Immature natural killer cell (primary cell): ENCODE measurements at regions not wholly inside any gene's neighbourhood (a gene's known extent, or its start where the extent isn't known, plus 50 kb on each side); places are given as distances from the start of the nearest gene placed in this dataset.
"Not testable (repeated sequence)": the region's sequence is repeated elsewhere in the genome, so short reads cannot be mapped to it uniquely, and the experiment has no call there.

Source experiments
- DNase-seq, 3 donors: peaks; one replicate each; pipeline ENCODE4 v3.0.0; 2022; ENCODE audit warnings: mixed read lengths in 1 of 3
- H3K27ac Mint-ChIP-seq, 6 donors: one replicate each; pipeline ENCODE4 v1.8.0; 2020; ENCODE audit warnings: mixed read lengths in 6 of 6, mild to moderate bottlenecking in 5 of 6, inconsistent platforms in 4 of 6, moderate library complexity in 3 of 6
- H3K27me3 Mint-ChIP-seq, 3 donors: one replicate each; pipeline ENCODE4 v1.8.0; 2020 to 2021; ENCODE audit warnings: low read depth in 3 of 3, mild to moderate bottlenecking in 3 of 3, mixed read lengths in 3 of 3, moderate library complexity in 3 of 3, inconsistent platforms in 1 of 3
- H3K36me3 Mint-ChIP-seq, 3 donors: one replicate each; pipeline ENCODE4 v1.8.0; 2020; ENCODE audit warnings: mixed read lengths in 3 of 3, inconsistent platforms in 2 of 3, mild to moderate bottlenecking in 2 of 3
- H3K4me1 Mint-ChIP-seq, 2 donors: one replicate each; pipeline ENCODE4 v1.8.0; 2020; ENCODE audit warnings: inconsistent platforms in 2 of 2, mild to moderate bottlenecking in 2 of 2, mixed read lengths in 2 of 2, moderate library complexity in 1 of 2
- H3K4me3 Mint-ChIP-seq, 5 donors: one replicate each; pipeline ENCODE4 v1.8.0; 2020; ENCODE audit warnings: mild to moderate bottlenecking in 5 of 5, mixed read lengths in 5 of 5, inconsistent platforms in 3 of 5, moderate library complexity in 3 of 5
- H3K9me3 Mint-ChIP-seq, 6 donors: one replicate each; pipeline ENCODE4 v1.8.0; 2020; ENCODE audit warnings: mild to moderate bottlenecking in 6 of 6, mixed read lengths in 6 of 6, inconsistent platforms in 4 of 6, moderate library complexity in 3 of 6

DNA sequence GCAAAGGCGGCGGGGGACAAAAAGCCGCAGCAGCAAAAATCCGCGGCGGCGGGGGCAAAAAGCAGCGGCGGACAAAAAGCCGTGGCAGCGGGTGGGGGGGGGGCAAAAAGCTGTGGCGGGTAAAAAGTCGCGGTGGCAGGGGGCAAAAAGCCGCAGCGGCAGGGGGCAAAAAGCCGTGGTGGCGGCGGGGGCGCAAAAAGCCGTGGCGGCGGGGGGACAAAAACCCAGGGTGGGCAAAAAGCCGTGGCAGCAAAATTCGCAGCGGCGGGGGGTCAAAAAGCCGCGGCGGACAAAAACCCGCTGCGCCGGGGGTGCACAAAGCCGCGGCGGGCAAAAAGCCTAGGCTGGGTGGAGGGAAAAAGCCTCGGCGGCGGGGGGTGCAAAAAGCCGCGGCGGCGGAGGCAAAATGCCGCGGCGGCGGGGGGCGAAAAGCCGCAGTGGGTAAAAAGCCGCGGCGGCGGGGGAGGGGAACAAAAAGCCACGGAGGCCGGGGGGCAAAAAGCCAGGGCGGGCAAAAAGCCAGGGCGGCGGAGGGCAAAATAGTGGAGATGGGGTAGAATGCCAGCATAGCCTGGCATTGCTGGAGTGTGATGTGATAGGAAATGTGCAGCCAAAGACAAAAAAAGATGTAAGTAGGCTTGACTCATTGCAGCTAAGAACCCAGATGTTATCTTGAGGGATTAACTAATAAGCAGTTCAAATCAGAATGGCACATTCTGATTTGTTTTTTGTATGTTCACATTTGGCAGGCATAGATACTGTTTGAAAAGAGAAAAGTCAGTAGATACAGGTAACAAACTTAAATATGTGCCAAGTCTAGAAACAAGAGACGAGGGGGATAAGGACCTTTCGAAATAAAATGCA is 1076.3 kb downstream of the RPIA start:
- Mint-ChIP-seq H3K27ac (no peak overlapping the region), H3K9me3 (peaks cover 15 to 40% (median 28%) of the 10 kb centered on the region in 6 donors), H3K27me3 (peaks cover 17 to 18% (median 18%) of the 10 kb centered on the region in 3 donors), H3K4me1 (peaks cover 15 to 21% of the 10 kb centered on the region in 2 donors), H3K4me3 (peak overlapping the region; percentile 50 to 80 (median 62)), H3K36me3 (peaks cover 0 to 7% (median 3%) of the 10 kb centered on the region in 3 donors)
- DNase-seq: peak in 1 of 3 donors; percentile 11

DNA sequence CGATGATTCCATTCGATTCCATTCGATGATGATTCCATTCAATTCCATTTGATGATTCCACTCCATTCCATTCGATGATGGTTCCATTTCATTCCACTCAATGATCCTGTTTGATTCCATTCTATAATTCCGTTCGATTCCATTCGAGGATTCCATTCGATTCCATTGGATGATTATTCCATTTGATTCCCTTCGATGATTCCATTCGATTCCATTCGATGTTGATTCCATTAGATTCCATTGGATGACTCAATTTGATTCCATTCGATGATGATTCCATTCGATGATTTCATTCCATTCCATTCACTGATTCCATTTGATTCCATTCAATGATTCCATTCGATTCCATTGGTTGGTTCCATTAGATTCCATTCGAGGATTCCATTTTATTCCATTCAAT is 1084.4 kb downstream of the RPIA start:
- DNase-seq: no peak
- Mint-ChIP-seq H3K27me3 (peaks cover 2 to 13% (median 13%) of the 10 kb centered on the region in 3 donors), H3K4me1 (no peaks in the 10 kb centered on the region), H3K4me3 (no peak overlapping the region), H3K27ac (no peak overlapping the region), H3K36me3 (peaks cover 22 to 29% (median 29%) of the 10 kb centered on the region in 3 donors), H3K9me3 (peaks cover 58 to 93% (median 90%) of the 10 kb centered on the region in 6 donors)

DNA sequence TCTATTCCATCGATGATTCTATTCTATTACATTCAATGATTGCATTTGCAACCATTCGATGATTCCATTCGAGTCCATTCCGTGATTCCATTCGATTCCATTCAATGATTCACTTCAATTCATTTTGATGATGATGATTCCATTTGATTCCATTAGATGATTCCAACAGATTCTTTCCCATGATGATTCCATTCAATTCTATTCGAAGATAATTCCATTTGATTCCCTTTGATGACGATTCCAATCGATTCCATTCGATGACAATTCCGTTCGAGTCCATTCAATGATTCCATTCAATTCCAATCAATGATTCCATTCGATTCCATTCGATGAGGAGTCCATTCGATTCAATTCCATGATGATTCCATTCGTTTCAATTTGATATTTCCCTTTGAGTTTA is 1088.8 kb downstream of the RPIA start:
- H3K27me3 Mint-ChIP-seq: peaks cover 3 to 6% (median 4%) of the 10 kb centered on the region in 3 donors
- H3K36me3 Mint-ChIP-seq: peaks cover 39 to 46% (median 41%) of the 10 kb centered on the region in 3 donors

DNA sequence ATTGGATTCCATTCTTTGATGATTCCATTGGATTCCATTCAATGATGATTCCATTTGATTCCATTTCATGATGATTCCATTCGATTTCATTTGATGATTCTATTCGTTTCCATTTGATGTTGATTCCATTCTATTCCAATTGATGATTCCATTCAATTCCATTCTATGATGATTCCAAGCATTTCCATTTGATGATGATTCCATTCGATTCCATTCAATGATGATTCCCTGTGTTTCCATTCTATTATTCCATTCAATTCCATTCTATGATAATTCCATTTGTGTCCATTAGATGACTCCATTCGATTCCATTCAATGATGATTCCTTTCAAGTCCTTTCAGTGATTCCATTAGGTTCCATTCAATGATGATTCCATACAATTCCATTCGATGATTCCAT is 1090.5 kb downstream of the RPIA start:
- Mint-ChIP-seq H3K36me3 (peaks cover 29 to 40% (median 39%) of the 10 kb centered on the region in 3 donors), H3K27me3 (peaks cover 3 to 6% (median 5%) of the 10 kb centered on the region in 3 donors), H3K4me1 (no peaks in the 10 kb centered on the region), H3K4me3 (peak overlapping the region in 1 of 5 donors; percentile 1), H3K9me3 (peaks cover 50 to 99% (median 93%) of the 10 kb centered on the region in 6 donors), H3K27ac (no peak overlapping the region)
- no peak for DNase-seq

More for the DNA sequence above, 1088.8 kb downstream of the RPIA start:
- H3K4me3 Mint-ChIP-seq: no peak overlapping the region
- H3K4me1 Mint-ChIP-seq: no peaks in the 10 kb centered on the region
- H3K9me3 Mint-ChIP-seq: peaks cover 61 to 99% (median 98%) of the 10 kb centered on the region in 6 donors
- H3K27ac Mint-ChIP-seq: no peak overlapping the region
- DNase-seq: no peak

DNA sequence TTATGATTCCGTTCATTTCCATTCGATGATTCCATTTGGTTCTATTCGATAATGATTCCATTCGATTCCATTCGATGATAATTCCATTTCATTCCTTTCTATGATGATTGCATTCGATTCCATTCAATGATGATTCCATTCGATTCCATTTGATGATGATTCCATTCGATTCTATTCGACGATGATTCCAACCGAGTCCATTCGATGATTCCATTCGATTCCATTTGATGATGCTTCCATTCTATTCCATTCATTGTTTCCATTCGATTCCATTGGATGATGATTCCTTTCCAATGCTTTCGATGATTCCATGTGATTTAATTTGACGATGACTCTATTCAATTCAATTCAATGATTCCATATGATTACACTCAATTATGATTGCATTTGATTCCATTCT is 1093.5 kb downstream of the RPIA start:
- H3K4me3 Mint-ChIP-seq: no peak overlapping the region
- DNase-seq: no peak
- H3K9me3 Mint-ChIP-seq: peaks cover 57 to 99% (median 93%) of the 10 kb centered on the region in 6 donors
- peaks cover 0 to 5% (median 5%) of the 10 kb centered on the region in 3 donors for H3K27me3 Mint-ChIP-seq
- H3K27ac Mint-ChIP-seq: no peak overlapping the region
- no peaks in the 10 kb centered on the region for H3K4me1 Mint-ChIP-seq
- peaks cover 33 to 44% (median 37%) of the 10 kb centered on the region in 3 donors for H3K36me3 Mint-ChIP-seq

DNA sequence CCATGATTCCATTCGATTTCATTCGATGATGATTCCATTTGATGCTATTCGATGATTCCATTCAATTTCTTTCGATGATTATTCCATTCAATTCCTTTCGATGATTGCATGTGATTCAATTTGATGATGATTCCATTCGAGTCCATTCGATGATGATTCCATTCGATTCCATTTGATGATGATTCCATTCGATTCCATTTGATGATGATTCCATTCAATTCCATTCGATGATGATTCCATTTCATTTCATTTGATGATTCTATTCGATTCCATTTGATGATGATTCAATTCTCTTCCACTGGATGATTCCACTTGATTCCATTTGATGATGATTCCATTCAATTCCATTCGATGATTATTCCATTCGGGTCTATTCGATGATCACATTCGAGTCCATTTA is 1094.1 kb downstream of the RPIA start:
- DNase-seq, H3K4me1 Mint-ChIP-seq, H3K27ac Mint-ChIP-seq, H3K27me3 Mint-ChIP-seq, H3K4me3 Mint-ChIP-seq: not testable (repeated sequence)
- Mint-ChIP-seq H3K9me3 (peaks cover 60 to 99% (median 93%) of the 10 kb centered on the region in 6 donors), H3K36me3 (peaks cover 28 to 39% (median 37%) of the 10 kb centered on the region in 3 donors)

DNA sequence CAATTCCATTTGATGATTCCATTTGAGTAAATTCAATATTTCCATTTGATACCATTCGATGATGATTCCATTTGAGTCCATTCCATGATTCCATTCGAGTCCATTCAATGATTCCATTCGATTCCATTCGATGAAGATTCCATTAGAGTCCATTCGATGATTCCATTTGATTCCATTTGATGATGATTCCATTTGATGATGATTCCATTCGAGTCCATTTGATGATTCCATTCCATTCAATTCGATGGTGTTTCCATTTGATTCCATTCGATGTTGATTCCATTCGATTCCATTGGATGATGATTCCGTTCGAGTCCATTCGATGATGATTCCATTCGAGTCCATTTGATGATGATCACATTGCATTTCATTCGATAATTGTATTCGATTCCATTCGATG is 1095.2 kb downstream of the RPIA start:
- not testable (repeated sequence) for DNase-seq, H3K27me3 Mint-ChIP-seq, H3K27ac Mint-ChIP-seq, H3K4me1 Mint-ChIP-seq, H3K4me3 Mint-ChIP-seq
- Mint-ChIP-seq H3K36me3 (peaks cover 27 to 36% (median 32%) of the 10 kb centered on the region in 3 donors), H3K9me3 (peaks cover 55 to 99% (median 93%) of the 10 kb centered on the region in 6 donors)

DNA sequence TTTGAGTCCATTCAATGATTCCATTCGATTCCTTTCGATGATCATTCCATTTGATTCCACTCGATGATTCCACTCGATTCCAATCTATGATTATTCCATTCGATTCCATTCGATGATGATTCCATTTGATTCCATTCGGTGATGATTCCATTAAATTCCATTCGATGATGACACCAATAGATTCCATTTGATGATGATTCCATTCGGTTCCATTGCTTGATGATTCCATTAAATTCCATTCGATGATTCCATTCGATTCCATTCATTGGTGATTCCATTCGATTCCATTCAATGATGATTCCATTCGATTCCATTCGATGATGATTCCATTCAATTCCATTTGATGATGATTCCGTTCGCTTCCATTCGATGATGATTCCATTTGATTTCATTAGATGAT is 1104.1 kb downstream of the RPIA start:
- Mint-ChIP-seq H3K36me3 (peaks cover 4 to 40% (median 37%) of the 10 kb centered on the region in 3 donors), H3K9me3 (peaks cover 61 to 98% (median 90%) of the 10 kb centered on the region in 6 donors)
- DNase-seq, H3K27me3 Mint-ChIP-seq, H3K4me3 Mint-ChIP-seq, H3K27ac Mint-ChIP-seq, H3K4me1 Mint-ChIP-seq: not testable (repeated sequence)

DNA sequence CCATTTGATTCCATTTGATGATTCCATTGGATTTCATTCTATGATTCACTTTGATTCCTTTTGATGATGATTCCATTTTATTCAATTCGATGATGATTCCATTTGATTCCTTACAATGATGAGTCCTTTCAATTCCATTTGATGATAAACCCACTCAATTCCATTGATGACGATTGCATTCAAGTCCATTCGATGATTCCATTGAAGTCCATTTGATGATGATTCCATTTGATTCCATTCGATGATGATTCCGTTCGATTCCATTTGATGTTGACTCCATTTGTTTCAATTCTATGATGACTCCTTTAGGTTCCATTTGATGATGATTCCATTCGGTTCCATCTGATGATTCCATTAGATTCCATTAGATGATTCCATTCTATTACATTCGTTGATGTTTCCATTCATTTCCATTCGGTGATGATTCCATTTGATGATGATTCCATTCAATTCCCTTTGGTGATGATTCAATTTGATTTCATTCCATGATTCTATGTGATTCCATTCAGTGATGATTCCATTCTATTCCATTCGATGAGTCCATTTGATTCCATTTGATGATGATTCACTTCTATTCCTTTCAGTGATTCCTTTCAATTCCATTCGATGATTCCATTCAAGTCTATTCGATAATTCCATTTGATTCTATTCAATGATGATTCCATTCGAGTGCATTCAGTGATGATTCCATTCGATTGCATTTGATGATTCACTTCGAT is 1106.0 kb downstream of the RPIA start:
- H3K9me3 Mint-ChIP-seq: peaks cover 60 to 98% (median 91%) of the 10 kb centered on the region in 6 donors
- peaks cover 2 to 4% (median 2%) of the 10 kb centered on the region in 3 donors for H3K27me3 Mint-ChIP-seq
- no peak overlapping the region for H3K4me3 Mint-ChIP-seq
- DNase-seq: no peak
- H3K36me3 Mint-ChIP-seq: peaks cover 12 to 35% (median 32%) of the 10 kb centered on the region in 3 donors
- H3K27ac Mint-ChIP-seq: no peak overlapping the region
- no peaks in the 10 kb centered on the region for H3K4me1 Mint-ChIP-seq

DNA sequence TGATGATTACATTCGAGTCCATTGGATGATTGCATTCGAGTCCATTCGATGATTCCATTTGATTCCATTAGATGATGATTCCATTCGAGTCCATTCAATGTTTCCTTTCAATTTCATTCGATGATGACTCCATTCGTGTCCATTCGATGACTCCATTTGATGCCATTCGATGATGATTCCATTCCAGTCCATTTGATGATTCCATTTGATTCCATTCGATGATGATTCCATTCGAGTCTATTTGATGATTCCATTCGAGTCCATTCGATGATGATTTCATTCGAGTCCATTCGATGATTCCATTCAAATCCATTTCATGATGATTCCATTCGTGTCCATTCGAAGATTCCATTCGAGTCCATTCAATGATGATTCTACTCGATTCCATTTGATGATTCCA is 1109.7 kb downstream of the RPIA start:
- not testable (repeated sequence) for H3K4me3 Mint-ChIP-seq, DNase-seq, H3K27me3 Mint-ChIP-seq, H3K27ac Mint-ChIP-seq, H3K4me1 Mint-ChIP-seq
- Mint-ChIP-seq H3K36me3 (peaks cover 34 to 42% (median 39%) of the 10 kb centered on the region in 3 donors), H3K9me3 (peaks cover 71 to 100% (median 98%) of the 10 kb centered on the region in 6 donors)

DNA sequence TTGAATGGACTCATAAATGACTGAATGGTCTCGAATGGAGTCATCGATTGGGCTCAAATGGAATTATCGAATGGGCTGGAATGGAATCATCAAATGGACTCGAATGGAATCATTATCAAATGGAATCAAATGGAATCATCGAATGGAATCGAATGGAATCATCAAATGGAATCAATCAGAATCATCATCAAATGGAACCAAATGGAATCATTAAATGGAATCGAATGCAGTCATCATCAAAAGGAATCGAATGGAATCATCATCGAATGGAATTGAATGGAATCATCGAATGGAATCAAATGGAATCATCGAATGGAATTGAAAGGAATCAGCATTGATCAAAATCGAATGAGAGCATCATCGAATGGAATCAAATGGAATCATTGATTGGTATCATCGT is 1114.9 kb downstream of the RPIA start:
- H3K27ac Mint-ChIP-seq, DNase-seq, H3K4me3 Mint-ChIP-seq: not testable (repeated sequence)

DNA sequence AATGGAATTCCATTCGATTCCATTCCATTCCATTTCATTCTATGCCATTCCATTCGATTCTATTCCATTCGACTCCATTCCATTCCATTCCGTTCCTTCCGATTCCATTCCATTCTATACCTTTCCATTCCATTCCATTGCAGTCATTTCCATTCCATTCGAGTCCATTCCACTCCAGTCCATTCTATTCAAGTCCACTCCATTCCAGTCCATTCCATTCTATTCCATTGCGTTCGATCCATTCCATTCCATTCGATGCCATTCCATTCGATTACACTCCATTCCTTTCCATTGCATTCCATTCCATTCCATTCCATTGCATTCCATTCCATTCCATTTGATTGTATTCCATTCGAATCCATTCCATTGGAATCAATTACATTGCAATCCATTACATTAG is 1119.8 kb downstream of the RPIA start:
- H3K27ac Mint-ChIP-seq: no peak overlapping the region
- H3K9me3 Mint-ChIP-seq: peaks cover 40 to 92% (median 70%) of the 10 kb centered on the region in 6 donors
- no peaks in the 10 kb centered on the region for H3K4me1 Mint-ChIP-seq
- peaks cover 2 to 11% (median 2%) of the 10 kb centered on the region in 3 donors for H3K27me3 Mint-ChIP-seq
- DNase-seq: no peak
- no peak overlapping the region for H3K4me3 Mint-ChIP-seq
- peaks cover 37 to 45% (median 39%) of the 10 kb centered on the region in 3 donors for H3K36me3 Mint-ChIP-seq

More for the DNA sequence above, 1114.9 kb downstream of the RPIA start:
- H3K27me3 Mint-ChIP-seq, H3K4me1 Mint-ChIP-seq: not testable (repeated sequence)
- Mint-ChIP-seq H3K36me3 (peaks cover 20 to 44% (median 28%) of the 10 kb centered on the region in 3 donors), H3K9me3 (peaks cover 63 to 91% (median 90%) of the 10 kb centered on the region in 6 donors)

DNA sequence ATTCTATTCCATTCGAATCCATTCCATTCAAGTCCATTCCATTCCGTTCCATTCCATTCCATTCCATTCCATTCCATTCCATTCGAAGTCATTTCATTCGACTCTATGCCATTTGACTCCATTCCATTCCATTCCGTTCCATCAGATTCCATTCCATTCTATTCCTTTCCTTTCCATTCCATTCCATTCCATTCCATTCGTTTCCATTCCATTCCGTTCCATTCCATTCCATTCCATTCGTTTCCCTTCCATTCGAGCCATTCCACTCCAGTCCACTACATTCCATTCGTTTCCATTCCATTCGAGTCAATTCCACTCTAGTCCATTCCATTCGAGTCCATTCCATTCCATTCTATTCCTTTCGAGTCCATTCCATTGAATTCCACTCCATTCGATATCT is 1120.4 kb downstream of the RPIA start:
- peaks cover 34 to 92% (median 67%) of the 10 kb centered on the region in 6 donors for H3K9me3 Mint-ChIP-seq
- not testable (repeated sequence) for H3K27ac Mint-ChIP-seq, DNase-seq, H3K4me1 Mint-ChIP-seq, H3K4me3 Mint-ChIP-seq
- peaks cover 39 to 49% (median 42%) of the 10 kb centered on the region in 3 donors for H3K36me3 Mint-ChIP-seq
- H3K27me3 Mint-ChIP-seq: peaks cover 2 to 11% (median 2%) of the 10 kb centered on the region in 3 donors
